NCI-H1105 treated with DMSO at 0.1 percent for 48 hours (cell line): ENCODE measurements at regions not wholly inside any gene's neighbourhood (a gene's known extent, or its start where the extent isn't known, plus 50 kb on each side); places are given as distances from the start of the nearest gene placed in this dataset.

Experiments used
- DNase-seq: peaks from one replicate; lab custom pipeline; 2025; lab: John Stamatoyannopoulos, UW

DNA sequence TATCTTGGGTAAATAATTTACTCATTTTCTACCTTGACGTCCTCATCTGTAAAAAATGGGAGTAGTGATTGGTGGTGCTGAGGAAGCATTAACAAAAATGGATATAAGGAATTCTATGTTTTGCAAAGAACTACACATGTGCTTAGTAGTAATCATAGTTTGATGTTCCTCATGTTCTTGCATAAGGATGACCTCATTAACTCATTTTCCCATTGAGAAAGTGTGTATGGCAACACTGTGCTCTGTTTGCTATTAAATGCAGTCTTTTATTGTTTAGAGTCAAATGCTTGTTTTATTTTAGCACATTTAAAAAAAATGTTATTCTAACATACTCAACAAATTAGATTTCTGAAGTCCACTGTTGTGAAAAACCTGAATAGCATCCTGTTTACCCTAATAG, 211.2 kb upstream of the RSPO3 start:
- DNase-seq: no peak

DNA sequence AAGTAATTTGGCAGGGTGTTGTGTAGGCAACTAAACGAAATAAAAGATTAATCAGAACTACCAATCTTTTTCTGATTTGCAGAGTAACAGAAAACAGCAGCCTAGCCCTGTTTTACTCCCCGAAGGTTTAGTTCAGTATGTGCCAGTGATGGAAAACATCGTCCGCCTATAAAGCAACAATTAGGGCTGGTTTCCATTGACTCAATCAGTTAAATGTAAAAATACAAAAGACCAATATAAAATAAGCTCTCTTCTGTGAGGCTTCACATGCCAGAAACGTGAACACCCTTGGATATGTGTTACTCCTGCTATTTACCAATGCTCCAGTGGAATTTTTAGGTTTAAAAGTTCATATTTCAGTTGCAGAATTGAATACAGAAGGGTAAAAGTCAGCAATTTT, 210.5 kb upstream of the RSPO3 start:
- DNase-seq: no peak

DNA sequence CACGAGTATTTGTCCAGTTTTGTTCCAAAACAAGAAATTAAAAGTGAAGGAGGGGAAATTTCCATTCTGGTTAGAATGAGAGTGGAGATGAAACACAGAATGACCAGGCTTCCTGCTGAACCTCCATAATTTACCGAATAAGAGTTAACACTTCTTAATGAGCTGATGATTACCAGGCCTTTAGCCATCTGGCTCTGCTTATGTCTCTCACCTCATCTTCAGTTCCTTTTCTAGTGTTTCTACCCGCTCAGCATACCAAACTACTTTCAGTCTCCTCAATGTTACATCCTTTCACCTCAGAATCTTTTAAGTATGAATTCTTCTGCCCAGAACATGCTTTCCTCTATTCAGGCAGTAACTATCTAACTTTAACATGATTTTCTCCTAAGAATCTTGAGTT, 209.0 kb upstream of the RSPO3 start:
- DNase-seq: no peak

DNA sequence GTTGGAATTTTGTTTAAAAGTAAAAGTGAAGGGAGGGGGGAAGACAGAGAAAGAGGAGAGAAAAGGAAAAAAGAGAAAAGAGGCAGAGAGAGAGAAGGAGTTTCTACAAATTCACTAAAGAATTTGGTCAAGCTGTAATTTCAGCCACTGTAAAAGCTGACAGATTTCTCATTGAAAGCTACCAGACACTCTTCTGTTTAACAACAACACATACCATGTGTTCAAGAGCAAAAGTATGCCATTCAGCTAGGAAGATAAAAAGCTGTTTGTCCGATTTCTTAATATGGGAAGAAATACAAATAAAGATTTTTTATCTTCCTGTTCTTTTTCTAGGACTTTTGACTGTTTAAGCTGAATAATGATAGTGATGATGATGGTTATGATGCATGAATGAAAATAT, 204.8 kb upstream of the RSPO3 start:
- no peak for DNase-seq

DNA sequence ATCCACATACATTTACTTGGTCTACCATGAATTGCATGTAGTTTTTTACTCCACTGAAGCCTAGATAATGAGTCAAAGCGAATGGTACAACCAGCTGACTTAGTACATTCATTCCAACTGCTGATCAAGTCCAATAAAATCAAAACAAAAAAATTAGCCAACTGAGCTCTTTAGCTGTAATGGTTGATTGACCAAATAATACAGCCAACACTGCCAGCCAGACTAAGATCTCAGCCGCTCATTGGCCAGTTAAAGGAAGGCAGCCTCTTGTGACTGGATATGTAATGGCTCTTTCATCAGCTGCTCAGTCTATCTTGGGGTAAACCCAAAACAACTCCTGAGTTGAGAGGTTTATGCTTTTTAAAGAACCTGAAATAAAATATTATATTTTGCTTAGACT, 204.3 kb upstream of the RSPO3 start:
- DNase-seq: no peak

DNA sequence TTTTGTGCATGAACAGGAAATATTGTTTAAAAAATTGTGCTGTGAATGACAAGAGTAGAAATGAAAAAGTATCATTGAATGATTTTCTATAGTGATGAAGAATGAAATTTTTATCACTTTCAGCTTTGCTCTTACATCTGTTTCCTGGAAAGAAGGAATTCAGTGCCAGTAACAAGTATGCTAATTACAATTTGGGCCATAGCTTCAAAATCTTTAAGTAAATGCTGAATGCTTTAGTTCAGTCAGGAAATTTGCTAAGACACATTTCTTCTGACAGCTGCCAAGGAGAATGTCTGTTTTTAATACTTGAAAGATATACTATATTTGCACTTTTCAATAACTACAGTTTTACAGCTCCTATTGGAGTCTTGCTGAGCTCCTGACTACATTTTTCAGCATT, 203.7 kb upstream of the RSPO3 start:
- no peak for DNase-seq

DNA sequence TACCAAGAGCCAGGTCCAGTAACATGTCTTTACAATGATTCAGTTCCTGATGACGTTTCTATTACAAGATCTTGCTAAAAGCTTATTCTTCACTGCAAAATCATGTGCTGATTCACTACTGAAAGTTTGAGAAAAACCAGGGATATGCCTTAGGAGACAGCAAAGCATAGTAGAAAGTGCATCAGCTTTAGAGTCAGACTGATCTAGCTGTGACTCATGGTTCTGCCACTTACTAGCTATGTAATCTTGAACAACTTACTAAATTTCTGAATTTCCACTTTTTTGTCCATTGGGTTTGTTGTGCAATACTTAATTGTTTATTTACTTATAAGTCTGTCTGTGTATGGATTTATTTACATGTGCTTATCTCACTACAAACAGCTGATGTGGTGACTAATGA, 198.5 kb upstream of the RSPO3 start:
- DNase-seq: no peak

DNA sequence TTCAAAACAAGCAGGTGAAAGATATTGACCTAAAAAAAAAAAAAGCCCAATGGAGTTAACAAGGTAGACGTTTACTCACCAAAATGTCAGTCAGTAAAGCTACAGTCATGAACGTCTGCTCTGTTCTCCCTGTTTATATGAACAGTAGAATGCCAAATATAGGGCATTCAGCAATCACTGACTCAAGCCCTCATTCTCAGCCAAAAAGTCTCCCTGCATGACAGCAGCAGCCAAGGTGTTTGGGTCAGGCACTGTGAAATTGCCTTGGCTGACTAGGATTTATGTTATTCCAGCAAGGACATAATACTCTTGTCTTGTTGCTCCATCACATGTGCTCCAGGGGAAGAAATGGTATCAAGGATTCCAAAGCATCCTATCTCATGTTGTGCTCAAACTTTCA, 194.7 kb upstream of the RSPO3 start:
- no peak for DNase-seq

DNA sequence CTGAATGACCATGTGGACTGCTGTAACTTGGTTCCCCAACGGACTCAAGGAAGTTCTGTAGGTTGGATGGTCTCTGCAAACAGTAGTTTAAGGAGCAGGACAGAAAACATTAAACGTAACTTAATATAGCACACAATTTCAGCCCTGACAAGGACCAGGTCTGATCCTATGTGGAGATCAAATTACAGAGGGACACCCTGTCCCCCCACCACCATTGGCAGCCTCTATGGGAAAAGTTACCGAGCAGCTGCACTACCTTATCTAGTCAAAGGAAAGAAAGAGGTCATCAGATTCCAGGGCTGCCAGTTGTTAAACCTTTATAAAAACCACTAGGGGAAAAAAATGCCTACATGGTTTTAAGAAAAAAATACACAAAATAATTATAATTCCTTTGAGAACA, 191.5 kb upstream of the RSPO3 start:
- DNase-seq: no peak

DNA sequence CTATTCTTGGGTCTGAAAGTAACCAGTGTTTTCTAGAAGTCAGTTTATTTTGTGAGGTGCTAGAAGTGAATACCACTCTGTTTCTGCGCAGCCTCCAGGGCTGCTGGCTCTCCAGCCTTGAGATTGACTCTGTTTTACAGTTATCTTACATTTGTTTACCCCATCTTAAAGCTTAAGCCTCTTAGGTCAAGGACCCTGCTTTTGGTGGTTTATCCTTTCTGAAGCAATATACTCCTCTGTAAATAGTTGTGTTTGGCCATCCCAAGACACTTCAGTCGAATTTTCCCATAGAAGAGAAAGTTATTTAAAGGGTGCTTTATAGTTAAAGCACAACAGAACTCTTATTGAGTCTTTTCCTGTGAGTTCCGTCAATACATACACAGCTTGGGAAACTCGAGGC, 190.6 kb upstream of the RSPO3 start:
- DNase-seq: no peak

DNA sequence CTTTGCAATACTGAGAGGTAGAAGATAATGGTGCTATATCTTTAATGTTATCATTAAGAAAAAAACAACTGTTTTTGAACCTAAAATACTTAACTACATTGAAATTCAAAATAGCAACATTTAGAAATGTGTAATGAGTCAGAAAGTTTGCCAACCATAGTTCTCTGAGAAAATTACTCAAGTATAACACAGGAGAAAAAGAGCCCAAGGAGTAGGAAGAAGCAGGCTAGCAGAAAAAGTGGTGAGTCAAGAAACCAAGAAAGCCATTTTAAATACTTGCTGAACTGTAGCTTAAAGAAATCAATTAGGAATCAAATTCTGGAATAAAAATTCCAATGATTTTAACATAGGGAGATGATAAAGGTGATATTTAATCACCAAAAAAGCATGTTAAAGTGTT, 181.0 kb upstream of the RSPO3 start:
- DNase-seq: no peak

DNA sequence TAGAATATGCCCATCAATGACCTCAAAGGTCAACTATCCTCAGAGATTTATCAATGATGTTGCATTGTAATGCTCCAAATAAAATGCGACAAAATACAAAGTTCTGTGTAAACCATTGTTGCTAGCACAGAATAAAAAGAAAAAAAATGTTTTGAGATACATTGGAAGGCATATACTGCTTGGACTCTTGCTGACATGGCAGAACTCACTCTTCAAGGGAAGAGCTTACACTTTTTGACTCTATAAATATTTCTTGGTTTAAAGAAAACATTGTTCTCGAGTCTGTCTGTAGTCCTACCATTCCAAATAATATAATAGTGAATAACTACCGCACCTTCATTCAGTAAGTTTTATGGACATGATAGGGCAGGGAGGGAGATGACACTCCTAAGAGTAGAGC, 178.7 kb upstream of the RSPO3 start:
- no peak for DNase-seq

DNA sequence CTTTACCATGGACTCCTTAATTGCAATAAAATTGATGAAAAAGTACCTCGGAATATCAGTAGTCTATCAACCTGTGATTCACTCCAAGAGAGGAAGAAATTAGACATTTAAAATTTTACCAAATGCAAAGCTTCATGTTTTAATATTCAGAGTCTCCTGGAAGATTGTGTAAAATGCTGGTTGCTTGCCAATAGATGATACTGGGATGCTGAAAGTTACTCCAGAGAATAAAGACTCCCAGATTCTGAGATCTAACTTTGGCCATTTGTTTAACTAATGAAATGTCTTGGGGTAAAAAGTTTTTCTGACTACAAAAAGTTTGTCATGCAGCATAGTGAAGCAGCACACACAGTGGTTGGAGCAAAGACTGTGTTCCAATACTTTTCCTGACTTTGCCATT, 176.7 kb upstream of the RSPO3 start:
- DNase-seq: no peak

DNA sequence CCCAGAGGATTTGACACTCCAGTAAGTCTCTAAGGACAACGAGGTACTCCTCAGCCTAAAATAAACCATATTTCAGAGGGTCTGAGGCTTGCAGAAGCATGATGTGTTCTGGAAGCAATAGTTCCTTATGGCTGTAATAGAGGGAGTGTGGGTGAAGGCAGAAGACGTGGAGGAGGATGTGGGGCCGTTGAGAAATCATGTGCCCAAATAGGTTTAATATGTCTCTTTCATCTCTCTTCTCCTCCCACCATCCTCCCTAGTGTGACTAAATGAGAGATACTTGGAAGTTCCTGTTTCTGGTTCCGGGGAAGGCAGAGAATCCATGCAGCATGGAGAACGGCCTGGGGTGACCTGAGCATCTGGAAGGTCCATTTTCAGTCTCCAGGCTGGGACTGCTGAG, 174.0 kb upstream of the RSPO3 start:
- no peak for DNase-seq

DNA sequence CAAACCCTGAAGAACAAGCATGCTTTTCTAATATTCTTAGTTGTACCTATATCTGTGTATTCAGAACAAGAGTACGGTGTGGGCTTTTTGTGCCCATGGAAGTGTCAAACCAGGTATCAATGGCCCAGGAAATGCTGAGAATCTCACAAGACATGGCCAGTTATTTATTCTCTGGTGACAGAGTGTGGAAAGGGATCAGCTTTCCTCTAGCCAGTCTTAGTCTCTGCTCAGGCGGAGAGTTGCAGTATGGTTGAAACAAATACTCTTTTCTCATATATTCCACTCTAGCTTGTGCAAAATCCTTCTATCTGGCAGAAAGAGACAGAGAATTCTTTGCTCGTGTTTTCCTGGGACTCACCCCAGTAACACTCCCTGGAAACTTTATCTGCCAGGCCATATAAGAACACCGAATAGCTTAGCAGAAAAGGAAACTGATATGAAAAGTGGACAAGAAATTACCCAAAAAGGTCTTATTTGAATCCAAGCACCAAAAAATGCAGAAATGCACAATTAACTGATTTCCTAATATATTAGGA, 173.3 kb upstream of the RSPO3 start:
- DNase-seq: no peak

DNA sequence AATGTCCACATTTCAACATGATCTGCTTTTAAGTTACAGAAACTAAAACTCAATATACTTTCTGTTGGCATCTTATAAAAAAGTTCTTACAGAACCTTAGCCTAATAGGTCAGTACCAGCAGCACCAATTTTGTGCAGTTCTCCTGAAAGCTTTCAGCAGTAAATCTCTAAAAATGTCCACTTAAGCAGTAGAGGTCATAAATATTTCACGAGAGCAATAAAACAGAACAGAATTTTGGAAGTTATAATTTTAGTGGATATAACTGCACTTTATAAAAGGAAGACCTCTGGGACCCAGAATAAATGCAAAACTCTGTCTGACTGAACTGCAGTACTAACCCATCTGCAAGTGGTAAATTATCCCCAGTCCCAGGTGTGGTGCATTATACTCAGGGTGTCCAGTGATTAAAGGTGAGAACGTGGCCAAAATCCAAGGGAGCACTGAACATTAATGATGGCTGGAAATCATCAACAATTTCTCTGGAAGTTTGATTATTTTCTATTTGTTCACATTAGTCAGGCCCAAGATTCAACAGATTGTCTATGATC, 172.6 kb upstream of the RSPO3 start:
- DNase-seq: no peak

DNA sequence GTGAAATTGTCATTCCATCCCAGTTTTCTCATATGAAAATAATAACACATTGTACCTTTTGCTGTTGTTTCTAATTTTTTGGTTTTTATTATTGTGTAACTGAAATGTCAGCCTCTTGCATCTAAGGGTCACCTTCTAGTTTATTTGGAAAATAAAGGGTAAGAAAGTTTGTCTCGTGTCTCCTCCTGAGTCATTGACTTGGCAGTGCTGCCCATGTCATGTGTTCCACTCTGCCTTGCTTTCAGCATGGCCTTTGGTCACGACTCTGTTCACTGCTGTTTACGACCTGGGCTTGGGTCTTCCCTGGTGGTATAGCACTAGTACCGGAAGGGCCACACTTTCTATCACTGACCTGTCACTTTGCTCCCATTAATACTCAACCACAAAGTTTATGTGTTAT, 171.4 kb upstream of the RSPO3 start:
- DNase-seq: no peak

DNA sequence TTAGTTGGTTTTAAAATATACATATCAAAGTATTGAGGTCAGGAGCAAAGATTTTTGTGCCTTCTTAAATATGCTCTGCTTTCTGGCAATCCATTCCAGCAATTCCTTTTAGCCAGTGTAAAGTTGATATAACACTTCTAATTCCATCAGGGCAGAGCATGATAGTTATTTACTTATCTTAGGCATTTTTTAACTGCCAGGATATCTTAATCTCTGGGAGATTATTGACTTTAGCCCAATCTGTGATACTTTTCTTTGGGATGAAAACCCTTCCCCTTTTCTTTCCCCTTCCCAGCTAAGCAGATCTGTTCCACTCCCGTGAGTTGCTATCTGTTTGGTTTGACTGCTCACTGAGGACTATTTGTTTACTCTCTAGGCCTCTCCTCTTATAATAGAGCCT, 168.7 kb upstream of the RSPO3 start:
- DNase-seq: no peak

DNA sequence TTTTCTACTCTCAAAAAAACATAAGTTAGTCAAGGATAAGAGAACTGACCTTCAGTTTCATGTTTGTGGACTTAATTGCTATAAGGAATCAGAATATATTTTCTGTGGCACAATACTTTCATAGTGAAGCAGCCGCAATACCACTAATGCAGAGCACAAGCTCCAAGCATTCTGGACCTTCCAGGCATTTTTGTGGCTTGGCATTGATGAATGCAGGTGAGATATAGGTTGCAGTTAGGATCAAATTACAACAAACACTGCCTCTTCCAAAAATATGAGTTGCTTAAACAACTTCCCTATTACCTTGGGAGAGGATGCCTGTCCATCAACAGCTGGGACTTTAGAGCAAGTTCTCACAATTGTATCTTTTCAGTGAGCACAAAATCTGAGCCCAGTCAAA, 162.8 kb upstream of the RSPO3 start:
- DNase-seq: peak; percentile 72

DNA sequence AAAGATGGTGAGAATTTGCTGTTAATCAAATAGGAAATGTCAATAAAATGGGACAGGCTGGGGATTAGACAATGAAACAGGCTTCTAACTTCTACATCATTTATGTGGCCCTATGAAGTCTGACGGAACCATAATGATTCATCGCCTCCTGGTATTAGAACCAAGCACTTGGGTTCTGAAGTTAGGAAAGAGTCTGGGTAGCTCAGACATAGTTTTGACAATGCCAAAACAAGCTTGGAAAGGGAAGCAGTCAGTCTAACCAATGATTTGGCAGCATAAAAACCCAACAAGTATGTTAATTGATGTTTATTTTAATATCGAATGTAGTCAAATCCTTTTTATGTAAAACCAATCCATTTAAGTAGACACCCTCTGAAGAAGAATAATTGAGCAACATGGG, 160.8 kb upstream of the RSPO3 start:
- DNase-seq: no peak

DNA sequence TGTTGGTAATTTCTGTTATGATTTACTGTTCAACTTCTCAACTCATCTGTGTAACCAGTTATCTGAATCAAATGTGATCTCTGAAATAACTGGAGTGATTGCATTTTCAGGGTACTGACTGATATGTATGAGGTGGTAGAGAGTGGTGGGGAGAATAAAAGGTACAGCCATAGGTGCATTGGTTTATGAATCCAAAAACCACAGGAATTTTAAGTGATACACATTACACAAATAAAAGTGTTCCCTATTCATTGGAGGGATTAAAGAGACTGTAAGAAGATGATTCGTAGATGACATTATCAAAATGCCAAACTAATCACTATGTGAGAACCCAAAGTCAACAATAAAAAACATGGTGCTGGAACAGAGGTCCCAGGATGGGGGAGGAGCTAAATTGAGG, 158.7 kb upstream of the RSPO3 start:
- no peak for DNase-seq

DNA sequence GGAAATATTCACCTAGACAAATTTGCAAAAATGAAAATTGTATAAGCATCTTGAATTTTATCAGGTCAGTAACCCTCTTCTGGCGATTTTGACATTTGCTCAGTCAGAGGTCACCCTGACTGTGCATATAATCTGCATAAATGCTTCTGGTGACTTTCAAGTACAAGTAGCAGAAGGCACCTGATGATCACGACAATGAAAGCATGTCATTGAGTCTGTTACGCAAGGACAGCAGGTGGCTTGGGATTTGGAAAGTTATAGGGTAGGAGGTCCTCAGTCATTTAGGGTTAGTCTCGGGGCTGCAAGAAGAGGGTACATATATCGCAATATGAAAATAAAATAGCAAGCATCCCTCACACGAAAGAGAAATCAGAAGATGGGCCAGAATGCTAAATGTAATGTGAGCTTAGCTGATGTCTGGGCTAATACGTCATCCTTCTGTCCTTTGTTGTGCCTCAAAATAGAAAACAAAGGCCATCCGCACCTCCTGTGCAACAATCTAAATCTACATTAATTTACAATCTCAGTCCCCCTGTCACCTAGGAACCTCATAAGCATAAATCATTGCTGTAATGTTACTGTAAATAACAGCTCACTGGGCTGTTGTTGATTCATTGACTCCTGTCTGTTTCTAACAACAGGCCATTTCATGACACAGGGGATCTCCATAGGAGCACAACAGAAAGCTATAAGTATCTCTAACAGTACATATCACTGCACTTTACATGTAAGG, 155.2 kb upstream of the RSPO3 start:
- DNase-seq: no peak

DNA sequence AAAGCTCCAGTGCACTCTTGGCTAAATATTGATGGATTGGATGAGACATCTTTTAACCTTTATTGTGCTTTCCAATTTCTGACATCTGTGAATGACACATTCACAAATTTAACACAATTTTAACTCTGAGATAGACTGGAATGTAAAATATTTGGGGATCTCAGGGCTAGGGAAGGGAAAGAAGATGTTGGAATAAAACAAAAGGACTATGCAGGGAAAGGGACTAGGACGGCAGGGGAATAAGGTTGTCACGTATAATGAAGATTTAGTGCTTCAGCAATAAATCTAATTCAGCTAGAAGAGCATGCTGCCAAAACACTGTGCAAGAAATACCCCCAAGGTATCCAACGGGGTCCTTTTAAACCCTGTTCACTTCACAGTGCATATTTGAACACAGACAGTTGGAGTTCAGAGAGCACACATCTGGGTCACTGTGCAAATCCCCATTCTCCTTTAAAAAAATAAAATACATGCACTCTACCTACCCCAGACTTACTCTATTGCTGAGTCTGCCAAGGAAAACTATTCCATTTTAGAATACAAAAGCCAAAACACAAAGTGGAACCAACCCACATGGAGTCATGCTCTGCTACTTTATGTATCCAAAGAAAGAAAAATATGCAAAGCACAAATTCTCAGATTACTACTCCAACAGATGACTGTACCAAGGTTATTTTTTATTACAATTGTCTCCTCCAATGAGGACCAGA, 151.0 kb upstream of the RSPO3 start:
- DNase-seq: no peak
